HEK293 (cell line): ENCODE measurements at regions not wholly inside any gene's neighbourhood (a gene's known extent, or its start where the extent isn't known, plus 50 kb on each side); places are given as distances from the start of the nearest gene placed in this dataset.

ENCODE experiments used
- CTCF ChIA-PET: fragments of 350-600 bp; formaldehyde crosslinking; extraction: SDS; loops from one replicate; lab custom pipeline; 2021; ENCODE audit warnings: antibody characterized with exemption; lab: Yijun Ruan, JAX
- POLR2A ChIA-PET: fragments of 300-600 bp; formaldehyde crosslinking; extraction: SDS; loops from one replicate; lab custom pipeline; 2020; ENCODE audit warnings: antibody characterized with exemption, inconsistent platforms; lab: Yijun Ruan, JAX
- H3K27ac ChIP-seq: fragments of 200-500 bp; sonication (Bioruptor generic); 2 replicates; pipeline ENCODE4 v1.5.1; 2014; ENCODE audit warnings: low read depth, low read length, control low read depth, inconsistent platforms; ENCODE audit errors: extremely low read depth
- H3K36me3 ChIP-seq, 2 experiments: fragments of 200-500 bp in 1 of 2; sonication (Bioruptor generic) in 1 of 2; 1 replicate in 1 of 2; 2 replicates in 1 of 2; pipeline ENCODE4 v1.5.1; 2014 to 2017; ENCODE audit warnings: inconsistent platforms in 2 of 2, low read length in 2 of 2; ENCODE audit not compliant: control insufficient read depth in 2 of 2, insufficient read depth in 1 of 2
- H3K4me1 ChIP-seq: fragments of 200-500 bp; sonication (Bioruptor generic); 2 replicates; pipeline ENCODE4 v1.5.1; 2014; ENCODE audit warnings: mild to moderate bottlenecking, low read length, inconsistent platforms; ENCODE audit not compliant: control insufficient read depth, insufficient read depth
- H3K4me3 ChIP-seq: 2 replicates; pipeline ENCODE4 v1.5.1; 2011; ENCODE audit warnings: low read depth, mild to moderate bottlenecking, control low read depth, low read length, moderate library complexity
- H3K9me3 ChIP-seq: fragments of 200-500 bp; sonication (Bioruptor generic); 2 replicates; pipeline ENCODE4 v1.5.1; 2014; ENCODE audit warnings: low read depth, low read length, inconsistent platforms; ENCODE audit not compliant: control insufficient read depth, insufficient read depth
- EGR2 ChIP-seq: fragments of 450-650 bp; formaldehyde crosslinking; IDR thresholded peaks from 2 replicates; pipeline ENCODE4 v1.5.1; 2016; ENCODE audit warnings: low read depth, missing biosample characterization, missing genetic modification characterization
- GLIS1 ChIP-seq: fragments of 450-650 bp; formaldehyde crosslinking; IDR thresholded peaks from 2 replicates; pipeline ENCODE4 v1.5.1; 2016; ENCODE audit warnings: missing biosample characterization, missing genetic modification characterization
- KLF17 ChIP-seq: fragments of 450-650 bp; formaldehyde crosslinking; IDR thresholded peaks from 2 replicates; pipeline ENCODE4 v1.5.1; 2016; ENCODE audit warnings: missing biosample characterization, missing genetic modification characterization
- MZF1 ChIP-seq: fragments of 450-650 bp; formaldehyde crosslinking; IDR thresholded peaks from 2 replicates; pipeline ENCODE4 v1.5.1; 2017; ENCODE audit warnings: missing biosample characterization, missing genetic modification characterization, borderline replicate concordance
- SCRT2 ChIP-seq: fragments of 450-650 bp; formaldehyde crosslinking; IDR thresholded peaks from 2 replicates; pipeline ENCODE4 v1.5.1; 2016; ENCODE audit warnings: missing biosample characterization, missing genetic modification characterization
- YY1 ChIP-seq: fragments of 450-650 bp; formaldehyde crosslinking; IDR thresholded peaks from 2 replicates; pipeline ENCODE4 v1.5.1; 2018; ENCODE audit warnings: missing biosample characterization, missing genetic modification characterization
- ZBTB1 ChIP-seq: fragments of 450-650 bp; formaldehyde crosslinking; IDR thresholded peaks from 2 replicates; pipeline ENCODE4 v1.5.1; 2016; ENCODE audit warnings: missing biosample characterization, missing genetic modification characterization
- ZEB2 ChIP-seq: fragments of 450-650 bp; formaldehyde crosslinking; IDR thresholded peaks from 2 replicates; pipeline ENCODE4 v1.5.1; 2016; ENCODE audit warnings: missing biosample characterization, missing genetic modification characterization
- ZFHX2 ChIP-seq: fragments of 450-650 bp; formaldehyde crosslinking; conservative IDR thresholded peaks from 2 replicates; pipeline ENCODE4 v1.5.1; 2016; ENCODE audit warnings: missing biosample characterization, missing genetic modification characterization
- ZNF114 ChIP-seq: fragments of 450-650 bp; formaldehyde crosslinking; IDR thresholded peaks from 2 replicates; pipeline ENCODE4 v1.5.0; 2017; ENCODE audit warnings: missing biosample characterization, missing genetic modification characterization
- ZNF121 ChIP-seq: fragments of 450-650 bp; formaldehyde crosslinking; IDR thresholded peaks from 2 replicates; pipeline ENCODE4 v1.5.1; 2016; ENCODE audit warnings: missing biosample characterization, missing genetic modification characterization
- ZNF140 ChIP-seq: fragments of 450-650 bp; formaldehyde crosslinking; IDR thresholded peaks from 2 replicates; pipeline ENCODE4 v1.5.1; 2016; ENCODE audit warnings: missing biosample characterization, missing genetic modification characterization
- ZNF184 ChIP-seq: fragments of 450-650 bp; IDR thresholded peaks from 2 replicates; pipeline ENCODE4 v1.5.1; 2018; ENCODE audit warnings: missing biosample characterization, mild to moderate bottlenecking, missing genetic modification characterization
- ZNF362 ChIP-seq: fragments of 450-650 bp; formaldehyde crosslinking; IDR thresholded peaks from 2 replicates; pipeline ENCODE4 v1.5.1; 2016; ENCODE audit warnings: missing biosample characterization, missing genetic modification characterization
- ZNF37A ChIP-seq: fragments of 450-650 bp; IDR thresholded peaks from 2 replicates; pipeline ENCODE4 v1.5.1; 2018; ENCODE audit warnings: missing biosample characterization, missing genetic modification characterization
- ZNF548 ChIP-seq: fragments of 450-650 bp; formaldehyde crosslinking; IDR thresholded peaks from 2 replicates; pipeline ENCODE4 v1.5.1; 2016; ENCODE audit warnings: missing biosample characterization, missing genetic modification characterization
- ZNF555 ChIP-seq: fragments of 450-650 bp; formaldehyde crosslinking; conservative IDR thresholded peaks from 2 replicates; pipeline ENCODE4 v1.5.1; 2017; ENCODE audit warnings: missing biosample characterization, mild to moderate bottlenecking, missing genetic modification characterization, inconsistent platforms
- ZNF596 ChIP-seq: fragments of 450-650 bp; IDR thresholded peaks from 2 replicates; pipeline ENCODE4 v1.5.0; 2018; ENCODE audit warnings: missing biosample characterization, mild to moderate bottlenecking, missing genetic modification characterization, moderate library complexity
- ZNF610 ChIP-seq: fragments of 450-650 bp; formaldehyde crosslinking; IDR thresholded peaks from 2 replicates; pipeline ENCODE4 v1.5.1; 2016; ENCODE audit warnings: missing biosample characterization, missing genetic modification characterization, borderline replicate concordance
- ZNF692 ChIP-seq: fragments of 450-650 bp; formaldehyde crosslinking; IDR thresholded peaks from 2 replicates; pipeline ENCODE4 v1.5.1; 2016; ENCODE audit warnings: missing biosample characterization, missing genetic modification characterization
- ZNF701 ChIP-seq: fragments of 450-650 bp; formaldehyde crosslinking; IDR thresholded peaks from 2 replicates; pipeline ENCODE4 v1.5.1; 2016; ENCODE audit warnings: missing biosample characterization, missing genetic modification characterization
- ZSCAN16 ChIP-seq: fragments of 450-650 bp; formaldehyde crosslinking; IDR thresholded peaks from 2 replicates; pipeline ENCODE4 v1.5.1; 2016; ENCODE audit warnings: missing biosample characterization, missing genetic modification characterization

GRCh38 chr2:41932241-41933045 is 115.4 kb upstream of the PKDCC start:
- Histone ChIP-seq H3K36me3 (no peaks in the 10 kb centered on the region), H3K4me3 (no peak overlapping the region), H3K4me1 (no peaks in the 10 kb centered on the region), H3K27ac (no peak overlapping the region), H3K9me3 (no peaks in the 10 kb centered on the region)
- TF ChIP-seq EGR2 (tag by site-specific recombination) (0 out of 2 replicates have a peak, but pooled peaks have one; percentile 27), ZFHX2 (peak; percentile 31), ZNF140 (tag by site-specific recombination) (no peak), GLIS1 (tag by site-specific recombination) (no peak)
- ChIA-PET CTCF (interaction anchor here (1.2 to 1.4 kb wide), 2 partner anchors 63 to 158 kb away, joined by 4 read pairs; no protein-coding TSS in a partner anchor), POLR2A (no interaction called here)

- ChIA-PET CTCF (interaction anchor here (1.3 to 1.4 kb wide), 2 partner anchors 10 to 63 kb away, joined by 3 to 4 read pairs; no protein-coding TSS in a partner anchor), POLR2A (no interaction called here)
- H3K9me3 ChIP-seq: no peaks in the 10 kb centered on the region
- H3K4me3 ChIP-seq: no peak overlapping the region
- no peaks in the 10 kb centered on the region for H3K36me3 ChIP-seq
- TF ChIP-seq YY1 (tag by site-specific recombination) (no peak), ZNF596 (tag by site-specific recombination) (no peak), ZNF184 (tag by site-specific recombination) (no peak), SCRT2 (tag by site-specific recombination) (peak; percentile 90), MZF1 (tag by site-specific recombination) (no peak), ZBTB1 (tag by site-specific recombination) (no peak)
- no peaks in the 10 kb centered on the region for H3K4me1 ChIP-seq
- no peak overlapping the region for H3K27ac ChIP-seq
Observed at GRCh38 chr2:41933046-41933420, 114.8 kb upstream of the PKDCC start.

GRCh38 chr2:41933585-41934320 is 114.1 kb upstream of the PKDCC start:
- Histone ChIP-seq H3K4me3 (no peak overlapping the region), H3K27ac (no peak overlapping the region), H3K9me3 (no peaks in the 10 kb centered on the region), H3K4me1 (no peaks in the 10 kb centered on the region), H3K36me3 (no peaks in the 10 kb centered on the region)
- ChIA-PET POLR2A (interaction anchor here (0.6 kb wide), 1 partner anchor 203 kb away, joined by 5 read pairs; no protein-coding TSS in a partner anchor), CTCF (interaction anchor here (1.3 to 1.4 kb wide), 2 partner anchors 9 to 64 kb away, joined by 3 to 4 read pairs; no protein-coding TSS in a partner anchor)
- no peak for TF ChIP-seq ZNF121 (tag by site-specific recombination)
- no peak for TF ChIP-seq ZNF362 (tag by site-specific recombination)
- TF ChIP-seq ZNF555: no peak
- no peak for TF ChIP-seq ZNF701
- no peak for TF ChIP-seq ZNF114 (tag by site-specific recombination)

- no peaks in the 10 kb centered on the region for H3K4me1 ChIP-seq
- H3K9me3 ChIP-seq: no peaks in the 10 kb centered on the region
- POLR2A ChIA-PET: interaction anchor here (0.6 kb wide), 1 partner anchor 202 kb away, joined by 5 read pairs; no protein-coding TSS in a partner anchor
- no peak overlapping the region for H3K27ac ChIP-seq
- CTCF ChIA-PET: interaction anchor here (0.7 to 1.3 kb wide), 2 partner anchors 9 to 11 kb away, joined by 3 read pairs; no protein-coding TSS in a partner anchor
- no peaks in the 10 kb centered on the region for H3K36me3 ChIP-seq
- H3K4me3 ChIP-seq: no peak overlapping the region
- TF ChIP-seq ZEB2 (tag by site-specific recombination): no peak
- no peak for TF ChIP-seq ZSCAN16
- TF ChIP-seq KLF17 (tag by site-specific recombination): no peak
- TF ChIP-seq ZNF610 (tag by site-specific recombination): no peak
- no peak for TF ChIP-seq ZNF37A (tag by site-specific recombination)
- no peak for TF ChIP-seq ZNF692 (tag by site-specific recombination)
- no peak for TF ChIP-seq ZNF548 (tag by site-specific recombination)
Observed at GRCh38 chr2:41934329-41934958, 113.4 kb upstream of the PKDCC start.
